EL (cell line): ENCODE measurements at regions not wholly inside any gene's neighbourhood (a gene's known extent, or its start where the extent isn't known, plus 50 kb on each side); places are given as distances from the start of the nearest gene placed in this dataset.

Experiments used
- DNase-seq: peaks from one replicate; pipeline ENCODE4 v3.0.0-alpha.2; 2016

DNA sequence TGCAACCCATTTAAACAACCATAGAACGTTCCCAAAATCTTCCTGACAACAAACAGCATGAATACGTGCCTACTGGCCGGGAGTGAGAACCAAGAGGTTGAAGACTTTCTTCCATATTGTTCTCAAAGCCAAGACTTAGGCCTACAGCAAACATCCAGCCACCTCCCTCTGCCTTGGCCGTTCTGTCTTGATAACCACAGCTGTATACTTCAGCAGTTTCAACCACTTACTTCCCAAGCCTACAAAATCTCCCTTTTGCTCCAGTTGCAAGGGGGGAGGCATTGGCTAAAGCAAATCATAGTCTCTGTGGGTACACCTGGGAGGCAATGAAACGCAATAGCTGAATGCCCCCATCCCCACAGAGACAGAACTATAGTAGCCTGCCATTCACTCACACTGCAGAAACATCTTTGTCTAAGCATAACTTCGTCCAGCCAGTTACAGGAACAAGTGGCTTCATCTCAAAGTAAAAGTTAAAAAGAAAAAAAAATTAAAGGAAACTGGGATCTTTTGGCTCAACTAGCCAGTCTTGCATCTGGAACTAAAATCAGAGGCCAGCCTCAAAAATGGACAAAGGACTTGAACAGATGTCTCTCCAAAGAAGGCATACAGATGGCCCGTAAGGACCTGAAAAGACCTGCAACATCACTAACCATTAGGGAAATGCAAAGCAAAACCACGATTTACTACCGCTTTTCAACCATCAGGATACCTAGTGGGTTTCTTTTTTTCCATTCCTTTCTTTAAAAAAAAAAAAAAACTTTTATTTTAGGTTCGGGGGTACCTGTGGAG, 186.0 kb downstream of the PSMG1 start:
- no peak for DNase-seq

DNA sequence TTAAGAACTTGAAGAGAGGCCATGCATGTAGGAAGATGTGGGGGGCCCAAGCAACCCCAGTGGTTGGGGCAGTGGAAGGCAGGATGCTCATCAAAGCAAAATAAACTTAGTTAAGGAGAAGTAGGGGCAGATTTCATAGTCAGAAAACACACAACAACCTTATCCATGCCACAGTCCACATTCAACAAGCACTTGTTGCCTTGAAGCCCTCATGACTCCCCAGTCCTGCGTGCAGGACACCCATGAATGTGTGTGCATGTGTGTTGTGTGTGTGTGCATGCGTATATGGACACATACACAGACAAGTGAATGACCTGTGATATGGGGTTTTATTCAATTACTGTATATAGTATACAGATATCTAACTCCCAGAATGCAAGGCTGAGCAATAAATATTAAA, 186.9 kb downstream of the PSMG1 start:
- DNase-seq = no peak

GRCh38 chr21:38995731-38996130, 187.5 kb downstream of the PSMG1 start:
- DNase-seq = no peak

GRCh38 chr21:38995071-38995669, 188.1 kb downstream of the PSMG1 start:
- DNase-seq = no peak

GRCh38 chr21:38994042-38994441, 188.3 kb downstream of the ETS2 start:
- DNase-seq = no peak

DNA sequence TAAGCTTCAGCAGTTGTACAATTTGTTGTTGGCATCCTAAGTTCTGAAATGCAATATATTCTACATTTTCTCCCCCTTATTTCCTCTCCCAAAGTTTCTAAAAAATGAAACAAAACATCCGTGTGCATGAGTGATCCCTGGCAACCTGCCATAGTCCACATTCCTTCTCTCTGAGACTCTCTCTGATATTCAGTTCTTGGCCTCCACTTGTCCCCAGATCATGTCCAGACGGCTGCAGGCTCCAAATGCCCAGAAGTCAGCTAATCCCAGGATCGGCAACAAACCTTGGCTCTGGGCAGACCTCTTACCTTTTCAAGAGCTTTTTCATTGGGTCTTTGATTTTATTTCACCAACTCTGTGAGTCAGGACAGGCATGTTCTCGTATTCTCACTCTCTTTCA, 187.8 kb downstream of the ETS2 start:
- DNase-seq = peak; percentile 93

DNA sequence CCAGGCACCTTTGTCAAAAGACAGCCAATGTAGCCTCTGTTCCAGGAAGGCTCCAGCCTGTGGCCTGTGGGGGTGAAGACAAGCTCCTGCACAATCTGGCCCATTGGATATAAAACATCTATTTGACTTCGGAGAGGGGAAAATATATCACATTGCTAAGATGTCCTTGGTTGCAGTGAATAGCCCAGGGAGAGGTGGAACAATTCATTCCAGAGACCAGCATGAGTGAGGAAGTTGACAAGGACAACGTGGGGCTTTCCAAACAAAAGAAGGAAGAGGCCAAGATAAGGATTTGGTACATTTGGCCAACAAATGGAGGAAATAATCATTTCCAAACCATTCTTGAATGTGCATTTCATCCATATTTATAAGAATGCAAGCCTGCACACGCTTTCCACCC, 187.0 kb downstream of the ETS2 start:
- no peak for DNase-seq

- DNase-seq = no peak
These were observed 184.7 kb downstream of the ETS2 start for GRCh38 chr21:38990424-38990794.

- DNase-seq = peak; percentile 74
These were observed 184.2 kb downstream of the ETS2 start for GRCh38 chr21:38989745-38990423.

GRCh38 chr21:38989379-38989744, 183.6 kb downstream of the ETS2 start:
- no peak for DNase-seq

DNA sequence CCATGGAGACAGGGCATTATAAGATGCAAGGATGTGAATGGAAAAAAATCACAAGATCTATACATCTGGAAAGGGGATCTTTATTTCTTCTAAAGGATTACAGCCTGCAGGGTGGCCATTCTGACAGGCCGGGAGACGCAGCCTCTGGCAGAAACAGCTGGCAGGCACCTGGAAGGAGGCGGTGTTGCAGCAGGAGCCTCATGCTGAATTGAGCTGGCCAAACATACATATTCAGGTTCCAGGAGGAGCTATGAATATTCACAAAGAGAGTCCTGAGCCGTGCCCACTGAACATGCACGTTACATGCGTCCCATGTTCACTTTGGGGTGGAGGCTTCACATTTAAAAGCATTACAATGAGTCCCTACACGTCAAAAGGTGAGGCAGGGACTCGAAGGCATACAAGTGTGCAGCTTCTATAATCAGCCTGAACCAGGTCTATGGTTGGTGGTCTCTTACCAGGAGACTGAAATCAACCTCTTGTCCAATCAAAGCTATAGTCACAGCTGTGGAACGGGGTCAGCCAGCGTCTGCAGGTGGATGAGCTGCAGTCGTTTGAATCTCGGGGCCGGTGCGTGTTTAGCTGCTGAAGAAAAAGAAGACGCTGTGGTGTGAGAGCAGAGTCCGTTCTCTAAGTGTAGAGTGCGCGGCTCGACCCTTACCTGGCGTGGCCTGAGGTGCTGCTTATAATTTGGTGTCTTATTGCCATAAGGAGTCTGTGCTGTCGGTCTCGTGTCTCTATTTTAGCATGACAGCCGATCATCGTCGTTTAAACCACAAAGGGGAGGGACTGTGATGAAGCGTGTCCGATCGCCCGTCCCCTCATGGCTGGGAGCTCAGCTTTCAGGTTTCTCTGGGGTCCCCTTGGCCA, 183.0 kb downstream of the ETS2 start:
- DNase-seq = no peak

DNA sequence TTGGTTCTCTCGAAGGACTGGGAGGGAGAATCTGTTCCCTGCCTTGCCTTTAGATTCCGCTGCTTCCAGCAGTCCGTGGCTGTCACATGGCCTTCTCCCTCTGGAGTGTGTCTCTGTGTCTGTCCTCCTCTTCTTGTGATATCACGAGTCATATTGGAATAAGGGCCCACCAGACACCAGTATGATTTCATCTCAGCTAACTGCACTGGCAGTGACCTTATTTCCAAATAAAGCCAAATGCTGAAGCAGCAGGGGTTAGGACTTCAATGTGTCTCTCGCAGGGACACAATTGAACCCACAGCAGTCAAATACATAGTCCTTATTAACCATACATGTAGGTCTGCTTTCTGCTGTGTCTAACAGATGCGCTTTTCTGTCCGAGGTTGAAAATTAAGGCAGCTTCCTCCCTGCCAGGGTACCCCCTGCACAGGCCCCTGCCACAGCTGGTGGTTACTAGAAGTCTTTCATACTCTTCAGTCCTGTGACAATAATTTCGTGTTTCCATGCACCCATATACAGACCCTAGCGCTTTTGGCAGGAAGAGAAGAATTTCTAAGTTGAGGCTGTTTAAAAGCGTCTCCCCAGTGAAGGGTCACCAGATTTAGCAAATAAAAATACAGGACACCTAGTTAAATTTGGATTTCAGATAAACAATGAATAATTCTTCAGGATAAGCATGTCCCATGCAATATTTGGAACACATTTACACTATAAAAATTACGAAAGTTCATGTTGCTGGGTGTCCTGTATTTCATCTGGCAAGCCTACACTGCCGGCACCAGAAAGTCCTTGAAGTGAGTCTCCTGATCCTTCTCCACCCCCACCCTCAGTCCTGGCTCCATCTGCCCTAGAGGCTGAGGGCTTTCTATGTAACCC, 182.1 kb downstream of the ETS2 start:
- DNase-seq = no peak

GRCh38 chr21:38986806-38987632, 181.3 kb downstream of the ETS2 start:
- no peak for DNase-seq

- DNase-seq = no peak
These were observed 180.7 kb downstream of the ETS2 start for GRCh38 chr21:38986406-38986805.

- DNase-seq = peak; percentile 89
These were observed 180.0 kb downstream of the ETS2 start for GRCh38 chr21:38985568-38986378.

DNA sequence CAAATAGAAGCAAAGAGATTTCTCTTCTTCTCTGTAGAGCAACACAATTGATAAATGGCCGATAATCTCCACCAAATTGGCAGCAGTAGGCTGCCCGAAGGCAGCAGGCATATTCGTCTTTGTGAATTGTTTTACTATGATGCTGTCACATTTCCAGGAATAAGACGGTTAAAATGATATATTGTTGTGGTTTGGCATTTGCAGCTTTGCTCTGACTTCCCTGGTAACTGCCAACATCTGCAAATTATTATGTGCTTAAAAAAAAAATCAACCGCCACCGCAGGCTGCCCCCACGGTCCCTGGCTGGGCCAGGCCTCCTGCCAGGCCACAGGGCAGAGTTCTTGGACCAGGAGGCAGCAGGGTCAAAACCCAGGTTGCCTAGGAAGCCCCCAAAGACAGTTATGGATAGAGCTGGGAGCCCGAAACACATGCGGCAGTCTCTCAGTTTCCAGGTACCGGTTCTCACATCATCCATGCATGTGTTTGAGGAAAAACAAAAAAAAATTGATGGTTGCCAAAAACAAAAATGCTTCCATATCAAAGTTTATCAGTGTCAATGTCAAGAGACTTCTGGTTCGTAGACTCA, 179.3 kb downstream of the ETS2 start:
- DNase-seq = peak; percentile 90

- DNase-seq = no peak
These were observed 178.8 kb downstream of the ETS2 start for GRCh38 chr21:38984568-38984967.

GRCh38 chr21:38983560-38983959, 177.8 kb downstream of the ETS2 start:
- no peak for DNase-seq

DNA sequence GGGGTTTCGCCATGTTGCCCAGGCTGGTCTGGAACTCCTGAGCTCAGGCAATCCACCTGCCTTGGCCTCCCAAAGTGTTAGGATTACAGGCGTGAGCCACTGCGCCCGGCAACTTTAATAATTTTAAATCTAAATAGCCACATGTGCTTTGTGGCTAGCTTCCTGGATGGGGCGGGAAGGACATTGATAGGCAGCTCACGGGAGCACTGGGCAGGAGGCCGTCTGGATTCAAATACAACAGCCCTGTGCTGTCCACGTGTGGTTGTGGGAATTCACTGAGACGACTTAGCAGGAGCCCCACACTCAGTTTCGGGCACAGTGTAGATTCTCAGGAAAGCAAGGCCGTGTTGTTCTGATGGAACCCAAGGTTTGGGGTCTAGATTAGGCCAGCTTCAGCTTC, 177.1 kb downstream of the ETS2 start:
- no peak for DNase-seq

DNA sequence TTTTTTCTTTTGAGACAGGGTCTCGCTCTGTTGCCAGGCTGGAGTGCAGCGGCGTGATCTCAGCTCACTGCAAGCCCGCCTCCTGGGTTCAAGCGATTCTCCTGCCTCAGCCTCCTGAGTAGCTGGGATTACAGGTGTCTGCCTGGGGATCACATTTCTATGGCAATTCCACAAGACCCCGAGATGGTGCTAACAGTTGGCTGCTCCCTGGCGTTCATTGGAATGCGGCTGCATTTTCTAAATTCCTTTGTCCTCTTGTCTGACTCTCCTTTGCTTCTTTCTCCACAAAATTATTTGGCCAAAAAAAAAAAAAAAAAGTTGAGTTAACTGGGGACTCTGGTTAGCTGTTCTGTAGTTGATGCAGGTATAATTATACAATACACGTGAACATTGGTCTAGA, 176.4 kb downstream of the ETS2 start:
- DNase-seq = peak; percentile 76
